GM19035 (cell line): ENCODE measurements at regions not wholly inside any gene's neighbourhood (a gene's known extent, or its start where the extent isn't known, plus 50 kb on each side); places are given as distances from the start of the nearest gene placed in this dataset.
"Not testable (repeated sequence)": the region's sequence is repeated elsewhere in the genome, so short reads cannot be mapped to it uniquely, and the experiment has no call there.

Experiments used
- ATAC-seq: cut with Tn5 transposase; IDR thresholded peaks from one replicate; pipeline ENCODE4 v1.9.1; 2021; ENCODE audit not compliant: unreplicated experiment

DNA sequence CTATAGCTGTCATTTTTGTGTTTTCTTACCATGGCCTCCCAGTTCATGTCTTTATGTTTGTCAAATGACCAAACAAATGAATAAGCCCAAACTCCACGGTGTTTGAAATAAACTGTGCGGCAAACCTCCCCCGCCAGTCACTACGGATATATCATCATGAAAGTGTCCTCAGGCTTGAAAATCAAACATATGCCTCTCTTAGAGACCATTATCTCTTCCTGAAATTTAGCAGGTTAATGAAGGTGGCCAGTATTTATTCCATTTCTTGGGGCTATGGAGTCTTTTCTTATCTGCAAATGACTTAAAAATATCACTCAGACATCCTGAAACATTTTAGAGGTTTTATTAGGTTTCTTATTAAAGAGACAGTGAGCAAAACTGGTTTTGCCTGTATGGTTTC lies 610.3 kb upstream of the CDH5 start:
- no peak for ATAC-seq

DNA sequence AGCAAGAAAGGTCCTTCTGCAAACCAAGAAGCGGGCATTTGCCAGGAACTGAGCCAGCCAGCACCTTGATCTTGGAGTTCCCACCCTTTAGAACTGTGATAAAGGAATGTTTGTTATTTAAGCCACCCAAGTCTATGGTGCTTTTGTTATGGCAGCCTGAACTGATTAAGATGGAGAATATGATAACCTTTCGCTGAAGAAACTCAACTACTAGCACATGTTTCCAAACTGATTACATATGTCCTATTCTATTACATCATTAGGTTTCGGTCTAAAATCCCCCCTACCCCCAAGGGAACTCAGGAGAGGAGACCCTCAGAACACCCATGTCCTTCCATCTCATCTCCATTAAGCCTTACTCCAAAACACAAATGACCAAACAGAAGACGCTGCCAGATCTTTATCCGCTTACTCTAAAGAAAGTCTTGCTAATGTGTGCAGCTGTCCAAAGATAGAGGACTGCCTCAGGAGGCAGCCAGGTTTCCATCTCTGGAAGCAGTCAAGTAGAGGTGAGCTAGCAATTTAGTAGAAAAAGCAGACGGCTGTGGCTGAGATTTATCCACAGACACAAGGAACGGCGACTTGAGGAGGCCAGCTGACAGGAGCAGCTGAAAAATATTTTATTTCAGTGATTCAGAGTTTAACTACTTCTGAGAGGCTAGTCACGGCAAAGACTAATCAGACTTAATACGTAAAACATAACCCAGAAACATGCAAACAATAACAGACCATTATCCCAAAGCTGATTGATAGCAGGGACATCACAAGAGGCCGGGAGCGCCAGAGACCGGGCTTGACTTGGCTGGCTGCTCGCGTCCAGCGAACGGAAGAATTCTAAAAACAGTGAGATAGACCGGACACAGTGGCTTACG lies 611.4 kb upstream of the CDH5 start:
- ATAC-seq: no peak

DNA sequence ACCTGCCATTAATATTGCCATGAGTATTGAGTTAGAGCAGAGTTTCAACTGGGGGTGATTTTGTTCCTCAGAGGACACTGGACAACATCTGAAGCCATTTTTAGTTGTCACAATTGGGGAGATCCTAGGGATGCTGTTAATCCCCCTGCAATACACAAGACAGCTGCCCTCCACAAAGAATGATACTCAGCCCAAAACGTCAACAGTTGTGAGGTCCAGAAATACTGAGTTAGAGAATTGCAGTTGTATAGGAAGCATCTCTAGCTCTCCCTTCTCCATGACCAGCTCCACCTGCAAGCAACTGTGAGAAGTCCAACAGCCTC lies 614.0 kb upstream of the CDH5 start:
- no peak for ATAC-seq

DNA sequence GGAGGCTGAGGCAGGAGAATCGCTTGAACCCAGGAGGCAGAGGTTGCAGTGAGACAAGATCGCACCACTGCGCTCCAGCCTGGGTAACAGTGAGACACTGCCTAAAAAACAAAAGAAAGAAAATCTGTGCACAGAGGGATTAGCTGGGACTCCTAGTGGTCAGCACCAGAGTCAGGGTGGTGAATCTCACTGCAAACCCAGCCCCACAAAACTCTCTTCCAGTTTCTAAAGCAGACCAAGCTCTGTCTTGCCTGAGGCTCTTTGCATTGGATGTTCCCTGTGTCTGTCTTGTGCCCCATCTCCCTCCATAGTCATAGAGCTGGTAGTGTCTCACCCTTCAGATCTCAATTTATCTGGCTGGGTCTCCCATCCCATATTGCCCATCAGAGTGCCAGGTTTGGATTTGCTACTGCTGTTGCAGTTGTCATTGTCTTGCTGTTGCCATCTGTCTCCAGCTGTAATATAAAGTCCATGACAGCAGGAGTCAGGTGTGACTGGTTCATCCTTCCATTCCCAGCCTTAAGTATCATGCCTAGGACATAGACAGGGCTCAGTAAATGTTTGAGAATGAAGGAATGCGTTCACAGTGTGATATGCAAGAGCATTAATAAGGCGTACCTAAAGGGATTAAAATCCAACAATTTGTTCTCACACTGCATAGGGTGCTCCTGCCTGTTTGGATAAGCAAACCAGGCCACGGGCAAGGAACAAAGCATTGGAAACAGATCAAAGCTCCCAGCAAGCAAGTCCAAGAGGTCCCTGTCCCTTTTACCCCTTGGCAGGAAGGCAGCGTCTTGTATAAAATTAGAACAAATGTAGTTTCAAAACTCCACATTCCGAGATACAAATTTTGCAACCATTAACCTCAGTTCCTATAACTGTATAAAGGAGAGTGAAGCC lies 614.6 kb upstream of the CDH5 start:
- ATAC-seq: no peak

DNA sequence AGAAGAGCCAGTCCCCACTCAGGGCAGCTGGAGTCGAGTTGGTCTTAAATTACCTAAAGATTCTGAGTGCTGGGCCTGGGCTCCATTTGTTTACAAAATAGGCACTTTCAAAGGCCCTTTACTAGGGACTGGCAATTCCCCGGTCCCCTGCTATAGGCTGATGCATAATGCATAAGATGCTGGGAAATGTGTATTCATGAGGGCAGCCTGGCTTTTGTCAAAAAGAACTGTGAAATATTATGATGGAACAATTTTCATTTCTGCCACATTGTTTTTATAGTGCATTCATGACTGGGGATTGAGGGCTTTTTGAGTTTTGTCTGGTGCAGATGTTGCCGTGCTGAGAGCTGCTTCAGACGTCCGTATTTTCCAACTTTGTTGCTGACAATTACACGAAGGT lies 617.0 kb upstream of the CDH5 start:
- ATAC-seq: no peak

DNA sequence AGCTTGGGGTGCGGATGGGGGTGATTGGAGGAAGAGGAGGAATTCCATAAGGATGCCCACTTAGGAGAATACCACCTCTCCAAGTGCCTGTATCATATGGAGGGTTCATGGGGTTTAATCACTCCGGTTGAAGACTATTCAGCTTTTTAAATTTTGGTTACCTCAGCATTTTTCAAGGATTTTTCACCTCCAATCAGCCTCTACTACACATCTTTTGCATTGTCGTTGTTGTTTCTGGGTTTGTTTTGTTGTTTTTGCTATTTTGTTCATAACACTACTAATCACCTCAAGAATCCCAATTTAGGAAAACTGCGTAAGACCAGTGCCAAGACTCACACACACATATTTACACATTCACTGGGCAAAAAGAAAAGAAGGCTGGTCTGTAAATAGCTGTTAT lies 619.5 kb upstream of the CDH5 start:
- no peak for ATAC-seq

DNA sequence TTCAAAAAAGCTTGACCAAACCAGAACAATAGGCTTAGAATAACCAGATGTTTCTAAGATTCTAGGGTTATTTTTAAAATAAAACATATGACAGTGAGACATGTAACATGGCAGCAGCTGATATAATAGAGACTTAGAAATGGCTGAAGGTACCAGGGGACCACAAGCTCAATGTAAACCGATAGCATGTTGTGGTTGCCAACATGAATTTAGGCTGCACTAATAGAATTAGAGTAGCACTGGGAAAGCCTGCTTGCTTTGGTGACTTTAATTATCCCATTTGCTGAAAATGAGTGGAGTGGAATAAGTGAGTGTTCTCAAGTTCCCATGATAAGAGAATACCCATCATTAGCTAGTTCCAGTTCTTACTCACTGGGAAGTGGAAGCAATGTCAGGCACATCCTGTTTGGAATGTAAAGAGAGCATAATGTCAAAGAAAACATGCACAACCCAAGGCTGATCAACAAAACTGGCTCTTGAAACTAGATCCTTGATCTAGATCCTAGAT lies 621.2 kb upstream of the CDH5 start:
- no peak for ATAC-seq

DNA sequence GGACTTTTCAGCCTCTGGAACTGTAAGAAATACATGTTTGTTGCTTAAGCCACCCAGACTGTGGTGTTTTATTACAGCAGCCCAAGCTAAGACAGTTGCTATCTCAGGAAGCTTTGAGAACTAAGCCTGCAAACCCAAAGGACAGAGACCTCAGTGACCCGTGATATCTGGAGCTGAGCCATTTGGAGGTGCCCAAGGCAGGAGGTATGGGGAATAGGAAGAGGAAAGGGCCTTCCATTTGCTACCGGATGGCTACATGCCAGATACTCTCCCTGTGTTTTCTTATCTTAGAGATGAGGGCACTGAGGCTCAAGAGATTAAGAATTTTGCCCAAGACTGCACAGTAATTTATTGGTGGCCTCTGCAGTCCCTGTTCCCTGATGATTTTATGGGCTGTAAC lies 622.1 kb upstream of the CDH5 start:
- no peak for ATAC-seq

DNA sequence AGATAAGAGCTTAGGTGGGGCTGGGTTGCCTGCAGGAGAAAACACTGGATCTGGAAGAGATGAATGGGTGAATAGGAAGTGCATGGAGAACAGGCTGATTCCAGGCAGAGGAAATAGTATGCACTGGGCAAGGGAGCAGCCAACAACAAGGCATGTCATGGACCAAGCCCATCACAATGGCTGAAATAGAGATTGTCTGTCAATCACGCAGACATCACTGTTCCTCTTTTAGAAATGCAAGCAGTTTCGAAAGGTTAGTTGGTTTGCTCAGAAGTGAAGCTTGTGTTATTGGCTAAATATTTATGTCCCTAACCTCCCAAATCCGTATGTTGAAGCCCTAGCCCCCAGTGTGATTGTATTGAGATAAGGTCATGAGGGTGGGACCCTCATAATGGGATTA lies 621.7 kb upstream of the CDH11 start:
- ATAC-seq: no peak

DNA sequence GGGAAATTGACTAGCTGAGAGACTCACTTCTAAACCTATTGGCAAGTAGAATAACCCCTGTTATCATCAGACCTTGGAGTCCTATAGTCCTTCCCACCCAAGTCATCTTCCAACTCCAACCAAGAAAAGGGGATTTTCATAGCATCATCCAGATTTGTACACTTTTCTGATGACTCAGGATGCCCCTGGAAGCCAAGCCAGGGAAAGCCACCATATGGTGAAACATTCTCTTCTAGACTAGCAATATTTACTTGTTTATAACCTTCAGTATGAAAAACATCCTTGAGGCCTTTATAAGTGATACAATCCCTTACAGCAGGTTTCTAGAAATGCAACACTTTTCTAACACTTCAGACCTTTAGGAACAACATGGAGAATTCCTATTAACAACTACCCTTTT lies 618.8 kb upstream of the CDH11 start:
- ATAC-seq: no peak

DNA sequence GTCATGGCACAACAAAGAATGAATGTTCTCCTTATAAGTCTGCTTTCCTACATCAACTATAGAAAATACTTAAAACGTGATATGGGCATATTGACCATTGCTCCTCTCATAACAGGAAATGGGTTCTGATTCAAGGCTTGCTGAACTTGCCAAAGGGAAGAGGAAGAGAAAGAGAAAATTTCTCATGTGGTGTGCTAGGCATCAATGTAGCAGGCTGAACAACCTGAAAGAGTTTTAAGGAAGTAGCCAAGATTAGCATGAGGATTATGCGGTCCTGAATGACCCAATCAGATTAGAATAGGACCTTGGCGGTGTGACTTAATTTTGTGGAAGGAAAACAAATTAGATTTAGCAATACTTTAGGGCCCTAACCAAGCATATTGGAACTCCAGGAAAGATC lies 617.7 kb upstream of the CDH11 start:
- ATAC-seq: no peak

DNA sequence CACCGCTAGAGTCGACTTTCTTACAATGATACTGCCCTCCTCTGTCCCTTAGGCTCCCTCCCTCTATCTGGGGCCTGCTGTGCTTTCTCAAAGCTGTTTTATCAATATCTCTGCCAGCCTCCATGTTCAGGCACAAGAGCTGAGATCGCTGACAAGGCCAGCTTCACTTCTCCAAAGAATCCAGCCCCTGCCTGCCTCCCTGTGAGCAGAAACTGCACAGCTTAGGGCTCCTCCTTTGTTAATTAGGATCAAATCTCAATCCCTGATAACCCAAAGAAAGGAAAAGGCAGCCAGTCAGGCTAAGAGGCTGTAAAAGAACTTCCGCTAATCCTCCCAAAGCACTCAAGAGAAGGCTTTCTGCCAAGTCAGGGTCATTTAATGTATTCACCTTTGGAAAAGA lies 616.0 kb upstream of the CDH11 start:
- ATAC-seq: no peak

DNA sequence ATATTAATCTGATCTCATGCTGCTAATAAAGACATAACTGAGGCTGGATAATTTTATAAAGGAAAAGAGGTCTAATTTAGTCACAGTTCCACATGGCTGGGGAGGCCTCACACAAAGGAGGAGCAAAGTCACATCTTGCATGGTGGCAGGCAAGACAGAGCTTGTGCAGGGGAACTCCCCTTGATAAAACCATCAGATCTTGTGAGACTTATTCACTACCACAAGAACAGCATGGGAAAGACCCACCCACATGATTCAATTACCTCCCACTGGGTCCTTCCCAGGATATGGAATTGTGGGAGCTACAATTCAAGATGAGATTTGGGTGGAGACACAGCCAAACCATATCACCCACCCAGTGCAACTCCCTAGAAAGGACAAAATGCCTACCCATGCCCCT lies 613.8 kb upstream of the CDH11 start:
- not testable (repeated sequence) for ATAC-seq

DNA sequence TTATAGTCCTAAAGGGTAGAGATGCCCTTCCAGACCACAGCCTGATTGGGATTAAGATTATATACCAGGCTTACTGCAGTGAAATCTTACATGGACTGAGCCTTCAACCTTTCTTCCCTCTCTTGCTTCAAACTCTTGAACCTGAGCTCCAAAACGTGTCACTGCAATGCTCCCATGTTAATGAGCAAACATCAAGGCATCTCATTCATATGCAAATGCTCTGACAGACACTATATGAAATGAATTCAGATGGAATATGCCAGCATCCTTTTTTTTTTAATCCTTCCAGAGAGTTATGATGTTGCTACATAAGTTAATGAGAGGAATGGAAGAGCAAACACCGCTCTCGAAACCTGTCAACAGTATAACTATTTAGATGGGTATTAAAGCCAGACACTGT lies 611.9 kb upstream of the CDH11 start:
- no peak for ATAC-seq

DNA sequence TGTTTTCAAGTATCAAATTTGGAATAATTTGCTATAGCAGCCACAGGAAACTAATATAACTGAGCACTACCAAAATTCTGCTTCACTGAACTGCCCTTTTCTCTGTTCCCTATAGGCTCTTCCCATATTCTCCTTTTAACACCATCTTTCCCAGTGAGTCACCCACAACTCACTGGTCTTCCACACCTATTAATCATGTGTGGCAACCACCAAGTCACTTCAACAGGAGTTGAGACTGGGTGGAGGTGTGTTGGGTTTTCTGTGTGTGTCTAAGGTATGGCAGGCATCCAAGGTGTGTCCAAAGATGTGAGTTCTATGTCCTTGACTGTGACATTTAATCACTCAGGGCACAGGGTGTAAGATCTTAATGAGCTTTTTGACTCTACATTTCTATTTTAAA lies 610.0 kb upstream of the CDH11 start:
- no peak for ATAC-seq

DNA sequence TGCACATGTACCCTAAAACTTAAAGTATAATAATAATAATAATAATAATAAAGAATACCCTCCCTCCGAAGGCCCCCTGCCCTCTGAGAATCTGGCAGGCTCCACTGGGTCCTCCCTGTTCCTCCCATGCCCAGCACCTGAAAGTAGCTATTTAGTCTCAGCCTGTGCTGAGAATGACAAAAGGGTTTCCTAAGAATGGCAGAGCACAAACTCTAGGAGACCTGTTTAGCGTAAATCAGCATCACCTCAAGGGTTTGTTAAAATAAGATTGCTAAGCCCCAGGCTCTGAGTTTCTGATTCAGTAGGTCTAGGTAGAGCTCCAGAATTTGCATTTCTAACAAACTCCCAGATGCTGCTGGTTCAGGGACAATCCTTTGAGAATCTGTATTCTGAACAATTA lies 606.8 kb upstream of the CDH11 start:
- no peak for ATAC-seq

DNA sequence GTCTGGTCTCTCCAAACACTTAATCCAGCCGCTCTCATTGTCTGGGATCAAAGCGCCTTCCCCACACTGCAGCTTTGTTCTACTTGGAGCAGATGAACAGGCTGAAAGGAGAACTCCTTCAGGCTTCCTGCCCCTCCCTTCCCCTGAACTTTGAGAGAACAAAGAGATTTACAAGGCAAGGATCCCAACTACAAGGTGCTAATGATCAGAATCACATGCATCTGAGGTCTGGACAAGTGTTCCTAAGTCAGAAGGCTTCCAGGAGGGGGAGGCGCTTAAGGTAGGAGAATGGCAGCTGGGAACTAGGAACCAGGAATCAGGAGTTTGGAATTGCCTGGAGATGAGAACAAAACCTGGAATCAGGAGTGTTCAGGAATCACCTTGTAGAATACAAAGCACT lies 606.3 kb upstream of the CDH11 start:
- no peak for ATAC-seq

DNA sequence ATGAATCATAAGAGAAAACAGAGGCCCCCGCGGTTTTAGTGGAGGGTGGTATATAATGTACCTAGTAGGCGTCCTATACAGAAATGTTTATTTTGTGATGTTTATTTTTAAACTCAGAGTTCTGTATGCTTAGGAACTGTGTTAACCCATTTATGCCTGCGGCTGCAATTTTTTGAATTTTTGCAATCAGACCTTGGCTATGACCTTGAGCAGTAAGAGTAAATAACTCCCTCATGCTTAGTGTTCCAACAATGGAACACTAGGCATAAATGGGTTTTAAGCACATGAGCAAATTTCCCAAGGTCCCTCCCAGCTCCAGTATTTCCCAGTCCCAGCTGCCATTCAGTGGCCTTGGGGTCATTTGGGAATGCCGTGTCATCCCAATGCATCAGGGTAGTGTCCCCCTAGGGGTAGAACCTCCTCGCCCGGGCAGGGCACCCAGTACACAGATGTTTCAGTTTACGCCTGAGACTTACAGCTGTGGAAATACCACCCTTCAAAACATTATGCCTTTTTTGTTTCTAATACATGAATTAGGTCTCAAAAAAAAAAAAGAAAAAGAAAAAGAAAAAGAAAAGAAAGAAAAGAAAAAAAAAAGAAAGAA lies 605.8 kb upstream of the CDH11 start:
- ATAC-seq: no peak

DNA sequence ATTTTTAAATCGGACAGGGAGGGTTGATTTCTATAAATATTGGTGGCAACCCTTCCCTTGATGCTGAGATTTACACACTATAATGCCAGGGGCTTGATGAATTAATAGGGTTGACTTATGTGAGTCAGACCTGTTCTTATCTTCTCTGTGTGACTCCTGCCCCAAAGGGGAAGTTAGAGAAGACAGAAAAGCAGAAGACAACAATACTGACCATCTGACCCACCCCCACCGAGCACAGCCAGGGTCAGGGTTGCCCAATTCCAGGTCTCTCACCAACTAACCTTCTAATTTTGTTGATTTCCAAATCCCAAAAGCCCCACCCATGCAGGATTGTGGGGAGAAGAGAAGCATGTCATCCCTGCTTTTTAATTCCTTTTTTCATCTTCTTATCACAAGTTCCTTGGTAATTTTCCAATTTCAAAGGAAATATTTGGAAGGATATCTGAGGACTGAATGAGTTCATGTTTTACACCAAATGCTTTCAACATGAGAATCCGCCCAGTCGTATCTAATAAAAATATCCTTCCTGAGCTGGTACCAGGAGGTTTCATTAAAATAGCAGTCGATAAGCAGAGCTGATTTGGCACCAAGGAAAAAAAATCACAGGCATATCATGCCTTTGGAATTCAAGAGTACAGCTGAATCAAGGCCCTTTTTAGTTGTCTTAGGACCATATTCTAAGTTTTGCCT lies 603.4 kb upstream of the CDH11 start:
- ATAC-seq: no peak

DNA sequence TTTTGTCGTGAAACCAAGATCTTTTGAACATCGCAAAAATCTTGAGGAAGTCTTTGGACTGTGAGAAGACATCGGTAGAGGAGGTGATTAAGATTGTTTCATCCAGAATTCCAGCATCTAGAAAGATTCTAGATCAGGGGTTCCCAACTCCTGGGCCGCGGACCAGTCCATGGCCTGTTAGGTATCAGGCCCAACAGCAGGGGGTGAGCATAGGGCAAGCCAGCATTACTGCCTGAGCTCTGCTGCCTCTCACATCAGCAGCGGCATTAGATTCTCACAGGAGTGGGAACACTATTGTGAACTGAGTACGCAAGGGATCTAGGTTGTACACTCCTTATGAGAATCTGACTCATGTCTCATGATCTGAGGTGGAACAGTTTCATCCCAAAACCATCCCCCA lies 600.6 kb upstream of the CDH11 start:
- no peak for ATAC-seq

DNA sequence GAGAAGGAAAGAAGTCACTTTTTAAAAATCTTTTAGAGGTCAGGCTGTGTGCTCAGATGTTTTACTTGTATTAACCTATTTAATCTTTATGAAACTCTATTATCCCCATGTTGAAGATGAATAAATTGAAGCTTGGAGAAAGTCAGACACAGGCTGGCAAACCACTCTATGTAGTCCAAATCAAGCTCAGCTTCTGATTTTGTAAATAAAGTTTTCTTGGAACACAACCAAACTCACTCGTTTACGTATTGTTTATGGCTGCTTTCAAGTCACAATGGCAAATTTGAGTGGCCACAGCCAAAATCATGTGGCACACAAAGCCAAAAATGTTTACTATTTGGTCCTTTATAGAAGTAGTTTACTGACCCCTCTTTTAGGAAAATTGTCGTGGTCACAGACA lies 596.0 kb upstream of the CDH11 start:
- ATAC-seq: no peak
